Common myeloid progenitor, CD34-positive (primary cell): ENCODE measurements at regions not wholly inside any gene's neighbourhood (a gene's known extent, or its start where the extent isn't known, plus 50 kb on each side); places are given as distances from the start of the nearest gene placed in this dataset.

Experiments used
- CTCF ChIA-PET: fragments of 350-600 bp; sonication (Branson Sonifier 250); formaldehyde crosslinking; loops from one replicate; lab custom pipeline; 2021; ENCODE audit warnings: antibody characterized with exemption; lab: Charles Lee
- POLR2A ChIA-PET: fragments of 350-600 bp; sonication (Branson Sonifier 250); formaldehyde crosslinking; loops from one replicate; lab custom pipeline; 2021; ENCODE audit warnings: antibody characterized with exemption; lab: Charles Lee
- DNase-seq, 3 donors: peaks; one replicate each; pipeline versions ENCODE4 v3.0.0 to v3.0.0-alpha.2; 2013
- H3K27ac ChIP-seq, 2 experiments: 1 replicate in 1 of 2; 2 replicates in 1 of 2; pipeline ENCODE4 v1.7.0; 2013; ENCODE audit warnings: inconsistent platforms in 2 of 2, low read length in 2 of 2, mild to moderate bottlenecking in 2 of 2, low read depth in 1 of 2, moderate library complexity in 1 of 2; ENCODE audit not compliant: severe bottlenecking in 2 of 2, insufficient read depth in 1 of 2, poor library complexity in 1 of 2
- H3K27me3 ChIP-seq, 5 experiments: replicated peaks in 2 of 5; 1 replicate in 3 of 5; 2 replicates in 2 of 5; pipeline versions ENCODE4 v1.6.1 to v1.7.0; 2013; ENCODE audit warnings: low read length in 4 of 5, mild to moderate bottlenecking in 2 of 5, moderate library complexity in 2 of 5, inconsistent platforms in 1 of 5; ENCODE audit not compliant: insufficient read depth in 5 of 5, control insufficient read depth in 4 of 5
- H3K36me3 ChIP-seq, 4 experiments: 1 replicate in 2 of 4; 2 replicates in 2 of 4; pipeline versions ENCODE4 v1.6.1 to v1.7.0; 2013; ENCODE audit warnings: low read length in 3 of 4, control low read depth in 1 of 4, mild to moderate bottlenecking in 1 of 4; ENCODE audit not compliant: control insufficient read depth in 4 of 4, insufficient read depth in 4 of 4
- H3K4me1 ChIP-seq, 4 experiments: 1 replicate in 3 of 4; 2 replicates in 1 of 4; pipeline versions ENCODE4 v1.6.1 to v1.7.1; 2013; ENCODE audit warnings: low read length in 3 of 4, mild to moderate bottlenecking in 3 of 4, control low read depth in 1 of 4, inconsistent platforms in 1 of 4, moderate library complexity in 1 of 4; ENCODE audit not compliant: control insufficient read depth in 4 of 4, insufficient read depth in 4 of 4; ENCODE audit errors: control extremely low read depth in 1 of 4
- H3K4me3 ChIP-seq, 7 experiments: 1 replicate in 4 of 7; 2 replicates in 3 of 7; pipeline versions ENCODE4 v1.5.1 to v1.7.0; 2013; ENCODE audit warnings: mild to moderate bottlenecking in 7 of 7, low read length in 6 of 7, moderate library complexity in 6 of 7, inconsistent platforms in 2 of 7, low read depth in 2 of 7, control low read depth in 1 of 7; ENCODE audit not compliant: insufficient read depth in 4 of 7, control insufficient read depth in 1 of 7; ENCODE audit errors: extremely low read depth in 1 of 7
- H3K9me3 ChIP-seq, 5 experiments: 1 replicate in 4 of 5; 2 replicates in 1 of 5; pipeline versions ENCODE4 v1.6.1 to v1.7.1; 2013; ENCODE audit warnings: low read length in 4 of 5, mild to moderate bottlenecking in 2 of 5, inconsistent platforms in 1 of 5, low read depth in 1 of 5, moderate library complexity in 1 of 5; ENCODE audit not compliant: control insufficient read depth in 4 of 5, insufficient read depth in 2 of 5; ENCODE audit errors: control extremely low read depth in 1 of 5
- WGBS: methylation state at CpG from one replicate; pipeline ENCODE4 v1.1.5; 2013; ENCODE audit not compliant: insufficient coverage; 5-methylcytosine and 5-hydroxymethylcytosine counted together

GRCh38 chr16:80317599-80318037 is 223.2 kb upstream of the DYNLRB2 start:
- Histone ChIP-seq H3K9me3 (no peaks in the 10 kb centered on the region), H3K27me3 (peaks cover 0 to 2% (median 0%) of the 10 kb centered on the region in 5 experiments), H3K36me3 (no peaks in the 10 kb centered on the region), H3K4me3 (peak overlapping the region in 1 of 7 experiments; percentile 6), H3K27ac (no peak overlapping the region), H3K4me1 (no peaks in the 10 kb centered on the region)
- ChIA-PET CTCF (interaction anchor here (0.8 to 2.3 kb wide), 3 partner anchors 9 to 50 kb away, joined by 3 to 11 read pairs (median 3); no protein-coding TSS in a partner anchor), POLR2A (no interaction called here)
- DNase-seq = peak; percentile 14 to 89 (median 72)
- 42% methylated on average over 6 of the region's 8 CpGs for WGBS

DNA sequence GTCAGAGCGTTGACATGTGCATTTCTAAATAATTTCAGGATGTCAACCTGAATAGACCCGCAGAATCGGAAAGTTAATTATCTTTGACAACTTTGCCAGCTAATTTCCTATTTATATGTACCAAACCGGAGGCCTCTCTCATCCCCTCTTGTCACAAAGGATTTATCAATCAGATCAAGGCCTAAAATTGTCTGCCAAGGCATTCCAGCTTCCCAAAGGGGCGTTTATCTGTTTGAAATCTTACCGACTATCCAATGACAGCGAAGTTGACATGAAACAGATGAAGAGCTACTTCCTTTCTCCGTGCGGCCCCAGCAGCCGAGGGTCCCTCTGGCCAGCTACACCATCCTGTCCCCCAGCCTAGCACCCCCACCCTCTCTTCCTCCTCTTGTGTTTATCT is 223.7 kb upstream of the DYNLRB2 start:
- peak in 1 of 3 donors; percentile 0 for DNase-seq
- no peaks in the 10 kb centered on the region for H3K36me3 ChIP-seq
- peak overlapping the region in 1 of 7 experiments; percentile 6 for H3K4me3 ChIP-seq
- peaks cover 0 to 2% (median 0%) of the 10 kb centered on the region in 5 experiments for H3K27me3 ChIP-seq
- no peaks in the 10 kb centered on the region for H3K4me1 ChIP-seq
- POLR2A ChIA-PET = no interaction called here
- CTCF ChIA-PET = interaction anchor here (0.8 to 2.3 kb wide), 3 partner anchors 8 to 50 kb away, joined by 3 to 11 read pairs (median 3); no protein-coding TSS in a partner anchor
- WGBS = 61% methylated on average over 8 of the region's 10 CpGs
- no peaks in the 10 kb centered on the region for H3K9me3 ChIP-seq
- no peak overlapping the region for H3K27ac ChIP-seq

GRCh38 chr16:80314042-80314441 is 226.8 kb upstream of the DYNLRB2 start:
- H3K9me3 ChIP-seq = no peaks in the 10 kb centered on the region
- H3K27me3 ChIP-seq = peaks cover 0 to 2% (median 0%) of the 10 kb centered on the region in 5 experiments
- no peak for DNase-seq
- 89% methylated on average over 4 of the region's 4 CpGs for WGBS
- ChIA-PET CTCF (no interaction called here), POLR2A (no interaction called here)
- H3K4me3 ChIP-seq = no peak overlapping the region
- no peak overlapping the region for H3K27ac ChIP-seq
- no peaks in the 10 kb centered on the region for H3K4me1 ChIP-seq
- no peaks in the 10 kb centered on the region for H3K36me3 ChIP-seq

GRCh38 chr16:80309178-80309577 is 231.6 kb upstream of the DYNLRB2 start:
- CTCF ChIA-PET = interaction anchor here (2.6 kb wide), 1 partner anchor 9 kb away, joined by 11 read pairs; no protein-coding TSS in a partner anchor
- no peak for DNase-seq
- WGBS = 97% methylated on average over 3 of the region's 3 CpGs

GRCh38 chr16:80305410-80305809 is 235.4 kb upstream of the DYNLRB2 start:
- DNase-seq = no peak
- no peak overlapping the region for H3K27ac ChIP-seq
- H3K27me3 ChIP-seq = no peaks in the 10 kb centered on the region
- ChIA-PET POLR2A (no interaction called here), CTCF (no interaction called here)
- no CpG with 5 or more reads among the region's 2 CpGs for WGBS
- H3K36me3 ChIP-seq = no peaks in the 10 kb centered on the region
- H3K4me1 ChIP-seq = no peaks in the 10 kb centered on the region
- H3K9me3 ChIP-seq = peaks cover 0 to 3% (median 0%) of the 10 kb centered on the region in 5 experiments
- H3K4me3 ChIP-seq = no peak overlapping the region

More at GRCh38 chr16:80309178-80309577, 231.6 kb upstream of the DYNLRB2 start:
- POLR2A ChIA-PET = no interaction called here
- Histone ChIP-seq H3K4me1 (no peaks in the 10 kb centered on the region), H3K36me3 (no peaks in the 10 kb centered on the region), H3K27me3 (peaks cover 0 to 2% (median 0%) of the 10 kb centered on the region in 5 experiments), H3K9me3 (peaks cover 0 to 3% (median 0%) of the 10 kb centered on the region in 5 experiments), H3K27ac (no peak overlapping the region), H3K4me3 (no peak overlapping the region)

DNA sequence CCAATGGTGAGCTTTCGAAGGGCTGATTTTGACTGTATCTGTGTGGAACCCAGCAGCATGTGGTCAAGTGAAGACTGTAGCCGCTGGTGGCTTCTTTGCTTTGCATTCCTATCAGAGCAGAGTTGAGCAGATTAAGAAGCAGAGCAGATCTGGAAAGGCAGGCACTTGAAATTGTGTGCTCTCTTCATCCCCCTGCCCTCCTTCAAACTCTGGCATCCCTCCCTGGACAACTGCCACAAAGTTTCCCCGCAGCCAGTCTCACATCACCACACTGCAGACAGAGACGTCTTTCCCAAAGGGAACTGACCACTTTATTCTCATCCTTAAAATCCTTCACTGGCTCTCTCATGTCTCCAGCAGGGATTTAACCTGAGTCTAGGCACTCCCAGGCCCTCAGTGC is 237.1 kb upstream of the DYNLRB2 start:
- no peak overlapping the region for H3K27ac ChIP-seq
- H3K4me3 ChIP-seq = no peak overlapping the region
- DNase-seq = no peak
- peaks cover 0 to 3% (median 0%) of the 10 kb centered on the region in 5 experiments for H3K9me3 ChIP-seq
- POLR2A ChIA-PET = no interaction called here
- WGBS = 98% methylated on average over 4 of the region's 4 CpGs
- H3K36me3 ChIP-seq = no peaks in the 10 kb centered on the region
- H3K27me3 ChIP-seq = no peaks in the 10 kb centered on the region
- CTCF ChIA-PET = no interaction called here
- no peaks in the 10 kb centered on the region for H3K4me1 ChIP-seq

DNA sequence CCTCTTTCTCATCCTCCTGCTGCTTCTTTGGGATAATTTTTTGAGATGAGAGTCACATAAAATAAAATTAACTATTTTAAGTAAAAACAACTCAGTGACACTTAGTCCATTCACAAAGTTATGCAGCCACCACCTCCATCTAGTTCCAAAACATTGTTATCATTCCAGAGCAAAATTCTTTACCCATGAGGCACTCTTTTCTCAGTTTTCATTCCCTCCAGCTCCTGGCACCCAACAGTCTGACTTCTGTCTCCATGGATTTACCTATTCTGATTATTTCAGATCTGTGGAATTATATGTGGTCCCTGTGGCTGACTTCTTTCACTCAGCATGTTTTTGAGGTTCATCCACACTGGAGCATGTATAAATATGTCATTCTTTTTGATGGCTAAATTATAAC is 239.9 kb upstream of the DYNLRB2 start:
- DNase-seq = no peak

More for the DNA sequence above, 239.9 kb upstream of the DYNLRB2 start:
- Histone ChIP-seq H3K36me3 (no peaks in the 10 kb centered on the region), H3K4me3 (no peak overlapping the region), H3K9me3 (no peaks in the 10 kb centered on the region), H3K27ac (no peak overlapping the region), H3K4me1 (no peaks in the 10 kb centered on the region), H3K27me3 (no peaks in the 10 kb centered on the region)
- POLR2A ChIA-PET = no interaction called here
- CTCF ChIA-PET = no interaction called here
